Activated naive CD4-positive, alpha-beta T cell treated with anti-CD3 and anti-CD28 coated beads, Interleukin-2, amount 50 U/mL, for 16 hours (primary cell): ENCODE measurements at regions not wholly inside any gene's neighbourhood (a gene's known extent, or its start where the extent isn't known, plus 50 kb on each side); places are given as distances from the start of the nearest gene placed in this dataset.

Experiments used
- DNase-seq: peaks from one replicate; pipeline ENCODE4 v3.0.0-alpha.2; 2020

DNA sequence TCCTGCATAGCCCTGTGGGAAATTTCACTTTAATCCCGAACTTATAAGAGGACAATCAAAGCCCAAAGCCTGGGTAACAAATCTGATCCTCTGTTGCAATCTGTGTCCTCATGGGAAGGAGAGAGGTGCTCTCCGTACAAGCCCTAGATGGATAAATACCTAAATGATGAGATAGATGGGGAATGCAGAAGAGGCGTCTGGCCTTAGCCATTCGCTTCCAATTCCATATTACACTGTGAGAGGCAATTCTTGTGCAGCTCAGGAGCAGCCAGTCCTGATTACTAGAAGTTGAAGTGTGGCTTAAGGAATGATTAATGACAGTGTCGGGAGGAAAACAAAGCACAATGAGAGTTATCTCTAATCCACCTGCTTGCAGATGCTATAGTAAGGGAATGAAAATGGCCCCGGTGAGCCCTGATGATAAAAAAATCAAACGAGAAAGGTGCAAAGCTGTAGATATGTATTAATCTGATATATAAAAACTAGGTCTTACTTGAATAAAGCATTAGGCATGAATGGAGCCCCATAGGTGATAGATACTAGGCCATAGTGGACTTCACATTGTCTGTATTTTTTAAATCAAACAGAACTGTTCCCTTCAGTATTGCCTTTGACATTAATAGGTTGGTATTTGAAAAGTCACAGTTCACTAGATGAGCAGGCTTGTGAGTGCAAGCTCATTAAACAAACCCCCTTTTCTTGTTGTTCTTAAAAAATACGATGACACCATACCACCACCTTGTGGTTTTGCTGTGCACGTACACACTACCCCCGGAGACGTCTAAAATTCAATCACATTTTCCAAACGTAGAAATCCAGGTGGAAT, 54.2 kb upstream of the TMCO5A start:
- DNase-seq: no peak

DNA sequence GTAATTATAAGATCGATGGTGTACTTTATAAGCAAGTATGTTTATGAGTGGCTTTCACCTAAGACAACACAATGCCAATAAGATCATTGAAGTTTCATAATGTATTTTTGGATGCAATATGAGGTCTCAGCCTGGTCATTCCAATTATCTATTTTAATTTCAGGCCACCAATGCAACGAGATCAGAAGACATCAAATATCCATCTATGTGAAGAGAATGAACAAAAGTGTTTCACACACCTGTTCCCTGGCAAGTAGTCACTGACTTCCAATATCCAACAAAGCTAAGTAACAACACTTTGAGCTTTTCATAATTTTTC, 53.6 kb upstream of the TMCO5A start:
- DNase-seq: no peak

DNA sequence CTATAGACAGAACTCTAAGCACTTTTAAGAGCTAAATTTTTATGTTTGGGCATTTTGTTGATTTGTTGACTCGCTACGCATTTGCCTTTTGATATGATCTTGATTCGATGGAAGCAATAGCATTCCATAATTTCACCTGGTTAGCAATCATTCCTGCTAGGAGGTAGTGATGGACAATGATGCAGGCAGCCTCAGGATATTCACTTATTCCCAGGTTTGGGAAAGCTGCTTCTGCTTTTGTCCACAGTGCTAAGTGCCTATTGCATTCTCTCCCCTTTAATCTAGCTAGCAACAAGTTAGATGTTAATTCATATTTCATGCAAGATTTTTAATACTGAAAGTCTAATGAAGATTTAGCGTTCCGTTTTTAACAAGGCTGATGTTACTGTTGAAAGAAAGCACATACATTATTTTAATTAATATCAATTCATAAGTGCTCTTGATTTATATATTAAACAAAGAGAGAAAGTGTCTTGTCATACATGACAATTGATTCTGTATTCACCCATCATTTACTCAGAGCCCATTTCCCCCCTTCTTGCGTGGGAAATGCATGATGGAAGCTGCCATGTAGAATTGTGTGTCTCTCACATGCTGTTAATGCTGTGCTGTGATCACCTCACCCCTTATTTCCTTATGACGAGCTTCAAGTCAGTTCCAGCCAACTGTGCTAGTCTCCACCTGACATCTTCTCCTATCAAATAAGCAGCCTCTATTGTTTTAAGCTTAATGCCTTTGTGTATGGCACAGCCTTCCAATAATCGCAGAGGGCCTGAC, 53.0 kb upstream of the TMCO5A start:
- DNase-seq: no peak

DNA sequence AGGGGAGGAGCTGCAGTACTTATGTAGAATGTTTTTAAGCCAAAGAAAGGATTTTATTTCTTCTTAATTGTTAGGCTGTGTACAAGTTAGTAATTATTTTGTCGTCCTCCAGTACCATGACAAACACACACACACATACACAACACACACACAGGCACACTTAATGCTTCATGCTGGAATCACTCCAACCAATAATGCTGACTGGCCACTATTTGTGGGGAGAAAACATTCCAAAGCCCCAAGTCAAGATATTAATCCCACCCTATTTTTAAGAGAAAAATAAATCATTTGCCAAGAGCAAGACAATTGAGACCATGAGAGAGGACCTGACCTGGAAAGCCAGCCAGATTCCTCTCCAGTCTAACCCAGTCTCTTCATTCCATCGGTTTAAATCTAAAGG, 51.8 kb upstream of the TMCO5A start:
- DNase-seq: no peak
